ENCODE measurements at regions not wholly inside any gene's neighbourhood (a gene's known extent, or its start where the extent isn't known, plus 50 kb on each side); places are given as distances from the start of the nearest gene placed in this dataset.

- H3K27me3 Mint-ChIP-seq (ENCODE audit: low read depth) = peaks cover 2% of the 10 kb centered on the region; the same call in 1 of the 2 replicates
- H3K36me3 Mint-ChIP-seq (ENCODE audit: insufficient read depth in 1 of 3, low read depth in 3 of 3) = no peaks in the 10 kb centered on the region
- peaks cover 0 to 3% of the 10 kb centered on the region in 2 experiments; a peak in 2 of 5 replicates for H3K9me3 Mint-ChIP-seq
- WGBS (ENCODE audit: extremely low coverage, insufficient read length, low lambda C conversion rate) = no CpG with 5 or more reads among the region's 6 CpGs
- Histone ChIP-seq H2BK20ac (ENCODE audit: low read depth, low read length, poor library complexity, severe bottlenecking) (no peak overlapping the region), H2AFZ (ENCODE audit: low read length) (no peak overlapping the region), H3K9ac (ENCODE audit: extremely low read depth, insufficient read length, low read length) (no peak overlapping the region), H3K23ac (ENCODE audit: insufficient read length, low read depth, low read length) (no peak overlapping the region), H3K79me1 (ENCODE audit: insufficient read depth, low read depth, low read length, poor library complexity, severe bottlenecking) (no peaks in the 10 kb centered on the region), H2BK12ac (ENCODE audit: insufficient read length, low read depth, low read length) (no peak overlapping the region), H3K9me3 (ENCODE audit: control insufficient read depth, low read depth, low read length) (no peaks in the 10 kb centered on the region), H3K23me2 (ENCODE audit: insufficient read length, low read depth, low read length, poor library complexity, severe bottlenecking) (no peaks in the 10 kb centered on the region), H3K18ac (ENCODE audit: insufficient read length, low read depth, low read length) (no peak overlapping the region), H4K20me1 (ENCODE audit: control insufficient read depth, insufficient read depth, insufficient read length) (no peaks in the 10 kb centered on the region), H4K5ac (ENCODE audit: insufficient read length, low read depth, low read length) (no peak overlapping the region), H3K14ac (ENCODE audit: insufficient read depth, low read length) (no peak overlapping the region), H3K27me3 (ENCODE audit: insufficient read depth, low read length) (no peaks in the 10 kb centered on the region), H2BK15ac (ENCODE audit: low read depth, low read length) (no peak overlapping the region), H2BK5ac (ENCODE audit: insufficient read length, low read length) (no peak overlapping the region), H3T11ph (ENCODE audit: low read length) (no peak overlapping the region), H2BK120ac (ENCODE audit: low read depth, low read length, poor library complexity, severe bottlenecking) (no peak overlapping the region), H3K4me1 (ENCODE audit: insufficient read depth, low read length) (0 out of 2 replicates have a peak, but pooled peaks cover 3% of the 10 kb centered on the region), H2AK5ac (ENCODE audit: insufficient read length, low read length) (no peak overlapping the region), H3K27ac (ENCODE audit: insufficient read length, low read depth, low read length) (no peak overlapping the region), H3K56ac (ENCODE audit: insufficient read length, low read depth, low read length) (no peak overlapping the region), H4K8ac (replicated peaks; ENCODE audit: insufficient read length, low read depth, low read length) (no peak overlapping the region), H4K91ac (ENCODE audit: insufficient read length, low read depth, low read length) (no peak overlapping the region), H3K4ac (ENCODE audit: low read depth, low read length) (no peak overlapping the region), H3K4me2 (ENCODE audit: insufficient read depth, insufficient read length, low read length) (no peak overlapping the region), H3K79me2 (ENCODE audit: insufficient read depth, low read length) (no peaks in the 10 kb centered on the region)
- peaks cover 13 to 15% of the 10 kb centered on the region in 2 experiments for H3K4me1 Mint-ChIP-seq
- no peak overlapping the region for H3K4me3 Mint-ChIP-seq
- DNase-seq = no peak
- no peak for TF ChIP-seq CTCF (conservative IDR thresholded peaks at IDR 0.05)
- H3K27ac Mint-ChIP-seq = no peak overlapping the region; a peak in 1 of 7 replicates
Measured at GRCh38 chr4:183783991-183784553, 121.0 kb upstream of the STOX2 start.

All from H9 (cell line).